Activated B cell treated with CpG ODN at 0.5 μM for 24 hours (primary cell): ENCODE measurements at regions not wholly inside any gene's neighbourhood (a gene's known extent, or its start where the extent isn't known, plus 50 kb on each side); places are given as distances from the start of the nearest gene placed in this dataset.

Experiments used
- ATAC-seq: fragments of 200-7000 bp; cut with Tn5 transposase; one replicate; pipeline ENCODE4 v1.10.0; 2021; ENCODE audit warnings: low read depth, mild to moderate bottlenecking, moderate library complexity
- CTCF ChIA-PET: fragments of 350-600 bp; sonication (Branson Sonifier 250); formaldehyde crosslinking; loops from one replicate; lab custom pipeline; 2021; ENCODE audit warnings: antibody characterized with exemption; lab: Charles Lee
- POLR2A ChIA-PET: fragments of 350-600 bp; sonication (Branson Sonifier 250); formaldehyde crosslinking; loops from one replicate; lab custom pipeline; 2021; ENCODE audit warnings: antibody characterized with exemption; lab: Charles Lee
- DNase-seq: peaks from one replicate; pipeline ENCODE4 v3.0.0; 2022
- H3K27ac Mint-ChIP-seq: one replicate; pipeline ENCODE4 v1.8.0; 2020; ENCODE audit warnings: mixed read lengths
- H3K27me3 Mint-ChIP-seq: one replicate; pipeline ENCODE4 v1.8.0; 2021; ENCODE audit warnings: mixed read lengths
- H3K36me3 Mint-ChIP-seq: one replicate; pipeline ENCODE4 v1.8.0; 2021; ENCODE audit warnings: low read depth, mixed read lengths
- H3K4me1 Mint-ChIP-seq: one replicate; pipeline ENCODE4 v1.8.0; 2021; ENCODE audit warnings: mixed read lengths
- H3K4me3 Mint-ChIP-seq: one replicate; pipeline ENCODE4 v1.8.0; 2020; ENCODE audit warnings: mild to moderate bottlenecking, mixed read lengths
- H3K9me3 Mint-ChIP-seq: one replicate; pipeline ENCODE4 v1.8.0; 2020; ENCODE audit warnings: mixed read lengths
- CTCF ChIP-seq: fragments of 200-600 bp; IDR thresholded peaks from one replicate; pipeline ENCODE4 v1.8.0; 2022; ENCODE audit warnings: antibody characterized with exemption, mild to moderate bottlenecking
- intact Hi-C: fragments of 100-400 bp; cut with micrococcal nuclease; formaldehyde crosslinking; loops from one replicate; pipeline ENCODE4 v1.15.1; 2024

GRCh38 chr12:118503476-118503875 is 127.1 kb downstream of the SUDS3 start:
- intact Hi-C loops = no loop called here
- no peaks in the 10 kb centered on the region for H3K4me1 Mint-ChIP-seq
- DNase-seq (no peak), ATAC-seq (no peak)
- no peak overlapping the region for H3K27ac Mint-ChIP-seq
- no peak for TF ChIP-seq CTCF
- POLR2A ChIA-PET = no interaction called here
- peaks cover 2% of the 10 kb centered on the region for H3K27me3 Mint-ChIP-seq
- H3K9me3 Mint-ChIP-seq = no peaks in the 10 kb centered on the region
- H3K36me3 Mint-ChIP-seq = no peaks in the 10 kb centered on the region
- no peak overlapping the region for H3K4me3 Mint-ChIP-seq
- CTCF ChIA-PET = interaction anchor here (0.7 kb wide), 1 partner anchor 234 kb away, joined by 4 read pairs; no protein-coding TSS in a partner anchor

GRCh38 chr12:118512669-118513068 is 136.3 kb downstream of the SUDS3 start:
- CTCF ChIA-PET = no interaction called here

GRCh38 chr12:118513611-118514010 is 137.3 kb downstream of the SUDS3 start:
- POLR2A ChIA-PET = no interaction called here
- Mint-ChIP-seq H3K4me1 (no peaks in the 10 kb centered on the region), H3K9me3 (peaks cover 4% of the 10 kb centered on the region), H3K36me3 (no peaks in the 10 kb centered on the region), H3K4me3 (no peak overlapping the region), H3K27me3 (peaks cover 3% of the 10 kb centered on the region), H3K27ac (no peak overlapping the region)
- TF ChIP-seq CTCF = no peak
- intact Hi-C loops = no loop called here
- CTCF ChIA-PET = no interaction called here
- ATAC-seq = no peak
- DNase-seq = no peak

More at GRCh38 chr12:118512669-118513068, 136.3 kb downstream of the SUDS3 start:
- intact Hi-C loops = no loop called here
- TF ChIP-seq CTCF = no peak
- Mint-ChIP-seq H3K4me3 (no peak overlapping the region), H3K27ac (no peak overlapping the region), H3K27me3 (peaks cover 2% of the 10 kb centered on the region), H3K9me3 (no peaks in the 10 kb centered on the region), H3K4me1 (no peaks in the 10 kb centered on the region), H3K36me3 (no peaks in the 10 kb centered on the region)
- POLR2A ChIA-PET = no interaction called here
- DNase-seq = no peak
- no peak for ATAC-seq

- no peaks in the 10 kb centered on the region for H3K36me3 Mint-ChIP-seq
- H3K9me3 Mint-ChIP-seq = peaks cover 4% of the 10 kb centered on the region
- no peak overlapping the region for H3K4me3 Mint-ChIP-seq
- POLR2A ChIA-PET = no interaction called here
- CTCF ChIA-PET = no interaction called here
- intact Hi-C loops = no loop called here
- DNase-seq (no peak), ATAC-seq (no peak)
- H3K4me1 Mint-ChIP-seq = no peaks in the 10 kb centered on the region
- H3K27me3 Mint-ChIP-seq = peaks cover 3% of the 10 kb centered on the region
- H3K27ac Mint-ChIP-seq = no peak overlapping the region
- TF ChIP-seq CTCF = no peak
Observed at GRCh38 chr12:118514297-118514696, 137.9 kb downstream of the SUDS3 start.

- H3K27ac Mint-ChIP-seq = no peak overlapping the region
- H3K36me3 Mint-ChIP-seq = no peaks in the 10 kb centered on the region
- no peak for DNase-seq
- intact Hi-C loops = no loop called here
- POLR2A ChIA-PET = no interaction called here
- H3K9me3 Mint-ChIP-seq = peaks cover 4% of the 10 kb centered on the region
- H3K4me3 Mint-ChIP-seq = no peak overlapping the region
- H3K4me1 Mint-ChIP-seq = no peaks in the 10 kb centered on the region
- CTCF ChIA-PET = no interaction called here
- no peak for TF ChIP-seq CTCF
- no peak for ATAC-seq
- peaks cover 6% of the 10 kb centered on the region for H3K27me3 Mint-ChIP-seq
Observed at GRCh38 chr12:118520214-118521035, 144.1 kb downstream of the SUDS3 start.
